ENCODE measurements at regions not wholly inside any gene's neighbourhood (a gene's known extent, or its start where the extent isn't known, plus 50 kb on each side); places are given as distances from the start of the nearest gene placed in this dataset.
"Not testable (repeated sequence)": the region's sequence is repeated elsewhere in the genome, so short reads cannot be mapped to it uniquely, and the experiment has no call there.

DNA sequence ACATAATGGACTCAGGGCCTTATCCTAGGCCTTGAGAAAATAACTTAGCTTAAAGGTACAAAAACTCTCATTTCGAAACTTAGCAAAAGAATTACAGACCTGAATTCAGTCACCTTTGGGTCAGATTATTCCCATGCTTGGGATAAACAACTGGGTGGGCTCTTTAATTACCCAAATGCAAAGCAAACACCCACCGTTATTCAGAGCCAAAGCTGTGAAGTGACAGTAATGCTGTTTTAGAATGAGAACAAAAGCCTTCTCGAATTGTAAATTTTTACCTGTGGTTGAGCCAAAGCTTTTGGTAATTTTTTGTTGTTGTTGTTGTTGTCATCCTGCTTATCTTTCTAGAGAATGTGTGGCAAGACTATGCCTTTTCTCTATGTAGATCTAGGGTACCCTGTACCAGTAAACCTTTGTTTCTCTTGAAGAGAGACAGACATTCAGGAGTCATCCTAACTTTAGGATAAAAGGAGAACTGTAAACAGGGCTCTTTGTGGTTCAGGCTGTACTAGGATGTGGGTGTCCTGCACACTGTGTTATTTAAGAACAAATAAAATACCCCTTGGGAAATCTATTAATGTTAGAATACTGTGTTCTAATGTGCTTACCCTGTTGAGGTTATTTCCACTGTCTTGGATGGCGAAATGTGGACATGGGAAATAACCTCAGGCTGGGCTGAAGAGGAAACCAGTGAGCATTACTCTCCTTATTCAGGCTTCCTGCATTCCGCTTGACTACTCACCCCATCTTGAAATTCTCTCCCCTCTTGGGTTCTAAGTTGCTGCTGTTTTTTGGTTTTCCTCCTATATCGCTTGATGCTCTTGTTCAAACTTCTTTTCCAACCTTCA is 480.7 kb downstream of the CD83 start:
- H3K4me1 ChIP-seq (ENCODE audit: control insufficient read depth, extremely low read depth, insufficient read depth, low read length), result no peaks in the 10 kb centered on the region
- no peaks in the 10 kb centered on the region for H3K27me3 ChIP-seq (ENCODE audit: control insufficient read depth, insufficient read depth, low read length)
- no peaks in the 10 kb centered on the region for H3K9me3 ChIP-seq (ENCODE audit: control insufficient read depth, insufficient read depth, low read depth, low read length)
- no peak overlapping the region for H3K4me2 ChIP-seq (ENCODE audit: extremely low read depth, insufficient read depth, low read length)
- DNase-seq (ENCODE audit: low read depth in 2 of 2), result no peak
- no peaks in the 10 kb centered on the region for H3K79me2 ChIP-seq (ENCODE audit: control insufficient read depth, insufficient read depth, low read length)
- no peak overlapping the region for H3K4me3 ChIP-seq (replicated peaks in 1 of 4; ENCODE audit: control extremely low read depth in 1 of 4, insufficient read depth in 1 of 4, low read depth in 3 of 4, low read length in 4 of 4)
- TF ChIP-seq EZH2 (IDR thresholded peaks at IDR 0.05; ENCODE audit: low read length, missing control alignments), result no peak
- H3K27ac ChIP-seq (ENCODE audit: insufficient read depth, low read length), result no peak overlapping the region
- H3K36me3 ChIP-seq (ENCODE audit: control insufficient read depth, insufficient read depth, low read length), result no peaks in the 10 kb centered on the region
- H3K9ac ChIP-seq (ENCODE audit: insufficient read depth, low read length), result no peak overlapping the region
- H2AFZ ChIP-seq (ENCODE audit: low read length), result no peak overlapping the region
- no peaks in the 10 kb centered on the region for H4K20me1 ChIP-seq (ENCODE audit: control insufficient read depth, extremely low read depth, insufficient read depth, low read length)

DNA sequence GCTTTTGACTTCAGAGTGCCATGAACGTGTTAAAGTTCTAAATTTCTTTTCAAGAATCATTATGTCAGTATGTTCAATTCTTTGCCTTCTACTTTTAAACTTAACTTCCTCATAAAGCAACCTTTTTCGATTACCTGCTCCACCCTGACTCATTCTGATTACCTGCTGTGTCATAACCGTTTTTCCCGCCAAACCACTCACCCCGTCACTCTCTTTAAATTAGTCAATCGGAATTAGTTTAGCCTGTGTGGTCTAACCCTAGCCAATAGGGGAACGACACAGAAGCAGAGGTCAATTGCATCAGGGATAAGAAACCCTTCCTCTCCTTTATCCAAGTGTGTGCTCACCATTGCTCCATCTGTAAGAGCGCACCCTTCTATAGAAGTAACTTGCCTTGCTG is 482.7 kb downstream of the CD83 start:
- H3K4me3 ChIP-seq (replicated peaks in 1 of 4; ENCODE audit: control extremely low read depth in 1 of 4, insufficient read depth in 1 of 4, low read depth in 3 of 4, low read length in 4 of 4); H3K79me2 ChIP-seq (ENCODE audit: control insufficient read depth, insufficient read depth, low read length); H3K9ac ChIP-seq (ENCODE audit: insufficient read depth, low read length); H3K9me3 ChIP-seq (ENCODE audit: control insufficient read depth, insufficient read depth, low read depth, low read length); H3K36me3 ChIP-seq (ENCODE audit: control insufficient read depth, insufficient read depth, low read length); H3K27me3 ChIP-seq (ENCODE audit: control insufficient read depth, insufficient read depth, low read length); H4K20me1 ChIP-seq (ENCODE audit: control insufficient read depth, extremely low read depth, insufficient read depth, low read length); H3K4me1 ChIP-seq (ENCODE audit: control insufficient read depth, extremely low read depth, insufficient read depth, low read length); H3K27ac ChIP-seq (ENCODE audit: insufficient read depth, low read length); H2AFZ ChIP-seq (ENCODE audit: low read length); H3K4me2 ChIP-seq (ENCODE audit: extremely low read depth, insufficient read depth, low read length); DNase-seq (ENCODE audit: low read depth in 2 of 2): not testable (repeated sequence)

DNA sequence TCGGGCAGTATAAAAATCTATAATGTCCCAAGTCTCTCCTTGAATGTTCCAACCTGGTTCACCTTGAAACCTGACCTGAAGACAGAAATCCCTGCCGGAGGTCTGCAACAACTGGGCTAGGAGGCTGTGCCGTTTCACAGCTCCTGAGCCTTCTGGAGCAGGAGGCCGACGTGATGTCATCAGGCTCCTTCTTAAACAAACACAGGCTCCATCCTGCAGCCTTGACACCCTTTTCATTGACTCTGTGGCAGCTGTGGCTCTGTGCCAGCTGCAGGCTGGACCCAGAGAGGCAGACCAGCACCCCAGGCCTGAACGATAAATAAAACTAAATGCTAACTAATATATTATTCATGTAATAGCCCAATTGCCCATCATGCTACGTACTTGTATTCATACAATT is 483.9 kb downstream of the CD83 start:
- Histone ChIP-seq H3K79me2 (ENCODE audit: control insufficient read depth, insufficient read depth, low read length) (no peaks in the 10 kb centered on the region), H3K9ac (ENCODE audit: insufficient read depth, low read length) (no peak overlapping the region), H3K4me3 (replicated peaks in 1 of 4; ENCODE audit: control extremely low read depth in 1 of 4, insufficient read depth in 1 of 4, low read depth in 3 of 4, low read length in 4 of 4) (no peak overlapping the region), H3K27me3 (ENCODE audit: control insufficient read depth, insufficient read depth, low read length) (no peaks in the 10 kb centered on the region), H3K9me3 (ENCODE audit: control insufficient read depth, insufficient read depth, low read depth, low read length) (no peaks in the 10 kb centered on the region), H3K27ac (ENCODE audit: insufficient read depth, low read length) (no peak overlapping the region), H3K36me3 (ENCODE audit: control insufficient read depth, insufficient read depth, low read length) (no peaks in the 10 kb centered on the region), H2AFZ (ENCODE audit: low read length) (no peak overlapping the region), H3K4me1 (ENCODE audit: control insufficient read depth, extremely low read depth, insufficient read depth, low read length) (no peaks in the 10 kb centered on the region), H3K4me2 (ENCODE audit: extremely low read depth, insufficient read depth, low read length) (no peak overlapping the region), H4K20me1 (ENCODE audit: control insufficient read depth, extremely low read depth, insufficient read depth, low read length) (no peaks in the 10 kb centered on the region)
- DNase-seq (ENCODE audit: low read depth in 2 of 2), result no peak
- TF ChIP-seq EZH2 (IDR thresholded peaks at IDR 0.05; ENCODE audit: low read length, missing control alignments), result no peak
- TF ChIP-seq, protein P1, sequence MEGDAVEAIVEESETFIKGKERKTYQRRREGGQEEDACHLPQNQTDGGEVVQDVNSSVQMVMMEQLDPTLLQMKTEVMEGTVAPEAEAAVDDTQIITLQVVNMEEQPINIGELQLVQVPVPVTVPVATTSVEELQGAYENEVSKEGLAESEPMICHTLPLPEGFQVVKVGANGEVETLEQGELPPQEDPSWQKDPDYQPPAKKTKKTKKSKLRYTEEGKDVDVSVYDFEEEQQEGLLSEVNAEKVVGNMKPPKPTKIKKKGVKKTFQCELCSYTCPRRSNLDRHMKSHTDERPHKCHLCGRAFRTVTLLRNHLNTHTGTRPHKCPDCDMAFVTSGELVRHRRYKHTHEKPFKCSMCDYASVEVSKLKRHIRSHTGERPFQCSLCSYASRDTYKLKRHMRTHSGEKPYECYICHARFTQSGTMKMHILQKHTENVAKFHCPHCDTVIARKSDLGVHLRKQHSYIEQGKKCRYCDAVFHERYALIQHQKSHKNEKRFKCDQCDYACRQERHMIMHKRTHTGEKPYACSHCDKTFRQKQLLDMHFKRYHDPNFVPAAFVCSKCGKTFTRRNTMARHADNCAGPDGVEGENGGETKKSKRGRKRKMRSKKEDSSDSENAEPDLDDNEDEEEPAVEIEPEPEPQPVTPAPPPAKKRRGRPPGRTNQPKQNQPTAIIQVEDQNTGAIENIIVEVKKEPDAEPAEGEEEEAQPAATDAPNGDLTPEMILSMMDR (conservative IDR thresholded peaks at IDR 0.05 in 1 of 2, IDR thresholded peaks at IDR 0.05 in 1 of 2; ENCODE audit: low read depth in 1 of 2, low read length in 2 of 2), result no peak

DNA sequence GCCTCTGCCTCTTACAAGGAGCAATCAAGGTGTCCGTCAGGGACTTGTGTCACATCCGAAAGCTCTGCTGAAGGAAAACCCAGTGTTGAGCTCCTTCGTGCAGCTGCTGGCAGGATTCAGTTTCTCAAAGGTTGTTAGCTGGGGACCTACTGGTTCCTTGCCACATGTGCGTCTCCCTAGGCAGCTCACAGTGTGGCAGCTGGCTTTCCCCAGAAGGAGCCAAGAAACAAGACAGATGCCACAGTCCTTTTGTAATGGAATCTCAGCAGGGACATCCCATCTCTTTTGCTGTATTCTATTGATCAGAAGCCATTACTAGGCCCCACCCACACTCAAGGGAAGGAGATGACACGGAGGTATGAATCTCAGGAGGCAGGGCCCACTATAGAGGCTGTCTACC is 488.8 kb downstream of the CD83 start:
- TF ChIP-seq, protein P1 (conservative IDR thresholded peaks at IDR 0.05 in 1 of 2, IDR thresholded peaks at IDR 0.05 in 1 of 2; ENCODE audit: low read depth in 1 of 2, low read length in 2 of 2), result no peak
- TF ChIP-seq EZH2 (IDR thresholded peaks at IDR 0.05; ENCODE audit: low read length, missing control alignments), result no peak
- H3K4me3 ChIP-seq (replicated peaks in 1 of 4; ENCODE audit: control extremely low read depth in 1 of 4, insufficient read depth in 1 of 4, low read depth in 3 of 4, low read length in 4 of 4), result no peak overlapping the region
- H3K27me3 ChIP-seq (ENCODE audit: control insufficient read depth, insufficient read depth, low read length), result no peaks in the 10 kb centered on the region
- H4K20me1 ChIP-seq (ENCODE audit: control insufficient read depth, extremely low read depth, insufficient read depth, low read length), result no peaks in the 10 kb centered on the region
- no peaks in the 10 kb centered on the region for H3K9me3 ChIP-seq (ENCODE audit: control insufficient read depth, insufficient read depth, low read depth, low read length)
- no peak overlapping the region for H2AFZ ChIP-seq (ENCODE audit: low read length)
- no peak overlapping the region for H3K4me2 ChIP-seq (ENCODE audit: extremely low read depth, insufficient read depth, low read length)
- no peaks in the 10 kb centered on the region for H3K79me2 ChIP-seq (ENCODE audit: control insufficient read depth, insufficient read depth, low read length)
- no peak for DNase-seq (ENCODE audit: low read depth in 2 of 2)
- no peak overlapping the region for H3K27ac ChIP-seq (ENCODE audit: insufficient read depth, low read length)
- no peak overlapping the region for H3K9ac ChIP-seq (ENCODE audit: insufficient read depth, low read length)
- no peaks in the 10 kb centered on the region for H3K36me3 ChIP-seq (ENCODE audit: control insufficient read depth, insufficient read depth, low read length)
- no peaks in the 10 kb centered on the region for H3K4me1 ChIP-seq (ENCODE audit: control insufficient read depth, extremely low read depth, insufficient read depth, low read length)
